ENCODE measurements at regions not wholly inside any gene's neighbourhood (a gene's known extent, or its start where the extent isn't known, plus 50 kb on each side); places are given as distances from the start of the nearest gene placed in this dataset.

DNA sequence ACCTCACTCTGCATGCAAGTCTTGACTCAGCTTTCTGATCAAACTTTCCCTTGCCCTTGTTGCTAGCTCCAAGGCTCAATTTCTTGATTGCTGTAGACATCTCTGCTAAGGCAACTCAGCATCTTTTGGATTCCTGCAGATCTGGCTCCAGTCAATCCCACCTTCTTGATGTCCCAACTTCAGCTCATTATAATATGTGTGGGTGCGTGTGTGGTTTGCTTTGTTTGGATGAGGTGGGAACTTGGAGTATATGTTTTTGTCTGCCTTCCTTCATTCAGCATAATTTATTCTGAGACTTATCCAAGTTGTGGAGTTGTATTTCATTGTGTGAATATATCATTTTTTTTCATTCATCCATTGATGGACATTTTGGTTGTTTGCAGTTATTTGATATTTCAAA lies 364.8 kb upstream of the IGFBP3 start:
- TF ChIP-seq CTCF (IDR thresholded peaks at IDR 0.05) (no peak), POLR2A (IDR thresholded peaks at IDR 0.05) (no peak)
